HEK293T (cell line): ENCODE measurements at regions not wholly inside any gene's neighbourhood (a gene's known extent, or its start where the extent isn't known, plus 50 kb on each side); places are given as distances from the start of the nearest gene placed in this dataset.

ENCODE experiments used
- ARNT ChIP-seq: fragments of 450-650 bp; IDR thresholded peaks from 2 replicates; pipeline ENCODE4 v1.6.1; 2017; ENCODE audit warnings: mild to moderate bottlenecking
- BHLHE40 ChIP-seq: fragments of 450-650 bp; IDR thresholded peaks from 2 replicates; pipeline ENCODE4 v1.6.1; 2016; ENCODE audit warnings: mild to moderate bottlenecking, moderate library complexity, borderline replicate concordance
- ELF4 ChIP-seq: fragments of 450-650 bp; IDR thresholded peaks from 2 replicates; pipeline ENCODE4 v1.6.1; 2017; ENCODE audit warnings: antibody characterized with exemption
- FOXK2 ChIP-seq: fragments of 450-650 bp; IDR thresholded peaks from 2 replicates; pipeline ENCODE4 v1.6.1; 2016; ENCODE audit warnings: mild to moderate bottlenecking
- FOXM1 ChIP-seq: fragments of 450-650 bp; IDR thresholded peaks from 2 replicates; pipeline ENCODE4 v1.6.1; 2017; ENCODE audit warnings: mild to moderate bottlenecking, borderline replicate concordance
- L3MBTL2 ChIP-seq: fragments of 450-650 bp; conservative IDR thresholded peaks from 2 replicates; pipeline ENCODE4 v1.6.1; 2016; ENCODE audit warnings: mild to moderate bottlenecking
- LEF1 ChIP-seq: fragments of 450-650 bp; IDR thresholded peaks from 2 replicates; pipeline ENCODE4 v1.6.1; 2017; ENCODE audit warnings: mild to moderate bottlenecking, borderline replicate concordance
- NFRKB ChIP-seq: fragments of 450-650 bp; IDR thresholded peaks from 2 replicates; pipeline ENCODE4 v1.6.1; 2016; ENCODE audit warnings: mild to moderate bottlenecking, moderate library complexity
- SUZ12 ChIP-seq: fragments of 450-650 bp; IDR thresholded peaks from 2 replicates; pipeline ENCODE4 v1.6.1; 2016; ENCODE audit warnings: mild to moderate bottlenecking
- TARDBP ChIP-seq: fragments of 450-650 bp; IDR thresholded peaks from 2 replicates; pipeline ENCODE4 v1.6.1; 2016
- ZNF384 ChIP-seq: fragments of 450-650 bp; IDR thresholded peaks from 2 replicates; pipeline ENCODE4 v1.6.1; 2016

DNA sequence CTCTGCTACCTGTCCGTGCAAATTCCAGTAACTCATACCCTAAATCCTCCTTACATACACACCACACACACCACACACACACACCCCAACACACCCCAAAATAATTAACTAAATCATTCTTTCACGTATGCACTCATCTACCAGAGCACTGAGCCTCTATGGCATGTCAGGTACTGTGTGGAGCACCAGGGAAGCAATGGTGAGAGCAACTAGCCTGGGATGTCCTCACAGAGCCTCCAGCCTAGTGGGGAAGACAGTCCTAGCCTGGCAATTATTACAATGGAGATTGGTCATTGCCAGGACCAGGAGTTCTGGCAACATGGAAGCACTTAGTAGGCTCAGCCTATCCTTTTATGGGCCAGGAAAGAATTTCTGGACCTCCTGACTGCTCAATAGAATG lies 72.7 kb upstream of the LCLAT1 start:
- TF ChIP-seq SUZ12 (no peak), ZNF384 (no peak), FOXK2 (no peak), ARNT (no peak), BHLHE40 (no peak), ELF4 (no peak), TARDBP (no peak), NFRKB (no peak), L3MBTL2 (no peak), LEF1 (no peak), FOXM1 (no peak)
